ENCODE measurements at regions not wholly inside any gene's neighbourhood (a gene's known extent, or its start where the extent isn't known, plus 50 kb on each side); places are given as distances from the start of the nearest gene placed in this dataset.

- Mint-ChIP-seq H3K4me1 (no peaks in the 10 kb centered on the region), H3K36me3 (no peaks in the 10 kb centered on the region), H3K9me3 (peaks cover 0 to 6% (median 0%) of the 10 kb centered on the region in 6 donors), H3K27me3 (ENCODE audit: low read depth in 3 of 3) (peaks cover 0 to 4% (median 4%) of the 10 kb centered on the region in 3 donors), H3K4me3 (no peak overlapping the region), H3K27ac (no peak overlapping the region)
- no peak for DNase-seq
These were observed 455.1 kb upstream of the TLE4 start for GRCh38 chr9:79116709-79117108.

- no peak overlapping the region for H3K4me3 Mint-ChIP-seq
- H3K4me1 Mint-ChIP-seq = no peaks in the 10 kb centered on the region
- no peak for DNase-seq
- H3K9me3 Mint-ChIP-seq = peaks cover 0 to 2% (median 0%) of the 10 kb centered on the region in 6 donors
- no peaks in the 10 kb centered on the region for H3K36me3 Mint-ChIP-seq
- H3K27me3 Mint-ChIP-seq (ENCODE audit: low read depth in 3 of 3) = peaks cover 1 to 4% (median 2%) of the 10 kb centered on the region in 3 donors
- no peak overlapping the region for H3K27ac Mint-ChIP-seq
These were observed 451.2 kb upstream of the TLE4 start for GRCh38 chr9:79120533-79120932.

GRCh38 chr9:79120941-79121340 is 450.8 kb upstream of the TLE4 start:
- no peak for DNase-seq

GRCh38 chr9:79123415-79123814 is 448.4 kb upstream of the TLE4 start:
- no peak overlapping the region for H3K27ac Mint-ChIP-seq
- no peak overlapping the region for H3K4me3 Mint-ChIP-seq
- H3K9me3 Mint-ChIP-seq = no peaks in the 10 kb centered on the region
- peaks cover 1 to 4% (median 2%) of the 10 kb centered on the region in 3 donors for H3K27me3 Mint-ChIP-seq (ENCODE audit: low read depth in 3 of 3)
- H3K4me1 Mint-ChIP-seq = no peaks in the 10 kb centered on the region
- DNase-seq = no peak
- no peaks in the 10 kb centered on the region for H3K36me3 Mint-ChIP-seq

More at GRCh38 chr9:79120941-79121340, 450.8 kb upstream of the TLE4 start:
- Mint-ChIP-seq H3K27me3 (ENCODE audit: low read depth in 3 of 3) (peaks cover 1 to 4% (median 2%) of the 10 kb centered on the region in 3 donors), H3K27ac (no peak overlapping the region), H3K4me1 (no peaks in the 10 kb centered on the region), H3K9me3 (peaks cover 0 to 2% (median 0%) of the 10 kb centered on the region in 6 donors), H3K4me3 (no peak overlapping the region), H3K36me3 (no peaks in the 10 kb centered on the region)

GRCh38 chr9:79127661-79128060 is 444.1 kb upstream of the TLE4 start:
- Mint-ChIP-seq H3K4me3 (no peak overlapping the region), H3K36me3 (no peaks in the 10 kb centered on the region), H3K9me3 (no peaks in the 10 kb centered on the region), H3K27ac (no peak overlapping the region), H3K4me1 (no peaks in the 10 kb centered on the region), H3K27me3 (ENCODE audit: low read depth in 3 of 3) (peaks cover 0 to 4% (median 0%) of the 10 kb centered on the region in 3 donors)
- DNase-seq = no peak

- H3K27ac Mint-ChIP-seq = no peak overlapping the region
- no peaks in the 10 kb centered on the region for H3K4me1 Mint-ChIP-seq
- no peaks in the 10 kb centered on the region for H3K36me3 Mint-ChIP-seq
- peaks cover 0 to 2% (median 0%) of the 10 kb centered on the region in 6 donors for H3K9me3 Mint-ChIP-seq
- peaks cover 0 to 4% (median 3%) of the 10 kb centered on the region in 3 donors for H3K27me3 Mint-ChIP-seq (ENCODE audit: low read depth in 3 of 3)
- H3K4me3 Mint-ChIP-seq = no peak overlapping the region
- peak in 1 of 3 donors; percentile 4 for DNase-seq
These were observed 441.8 kb upstream of the TLE4 start for GRCh38 chr9:79129865-79130480.

- H3K4me3 Mint-ChIP-seq = no peak overlapping the region
- no peaks in the 10 kb centered on the region for H3K36me3 Mint-ChIP-seq
- no peaks in the 10 kb centered on the region for H3K4me1 Mint-ChIP-seq
- DNase-seq = no peak
- peaks cover 0 to 2% (median 0%) of the 10 kb centered on the region in 6 donors for H3K9me3 Mint-ChIP-seq
- peaks cover 0 to 3% (median 2%) of the 10 kb centered on the region in 3 donors for H3K27me3 Mint-ChIP-seq (ENCODE audit: low read depth in 3 of 3)
- no peak overlapping the region for H3K27ac Mint-ChIP-seq
These were observed 440.5 kb upstream of the TLE4 start for GRCh38 chr9:79131246-79131774.

GRCh38 chr9:79131824-79132377 is 439.9 kb upstream of the TLE4 start:
- H3K36me3 Mint-ChIP-seq = no peaks in the 10 kb centered on the region
- no peaks in the 10 kb centered on the region for H3K4me1 Mint-ChIP-seq
- peaks cover 0 to 3% (median 2%) of the 10 kb centered on the region in 3 donors for H3K27me3 Mint-ChIP-seq (ENCODE audit: low read depth in 3 of 3)
- peaks cover 0 to 2% (median 0%) of the 10 kb centered on the region in 6 donors for H3K9me3 Mint-ChIP-seq
- no peak overlapping the region for H3K27ac Mint-ChIP-seq
- H3K4me3 Mint-ChIP-seq = no peak overlapping the region
- no peak for DNase-seq

GRCh38 chr9:79134654-79135053 is 437.1 kb upstream of the TLE4 start:
- Mint-ChIP-seq H3K4me1 (no peaks in the 10 kb centered on the region), H3K36me3 (no peaks in the 10 kb centered on the region)

GRCh38 chr9:79135681-79136415 is 435.9 kb upstream of the TLE4 start:
- H3K36me3 Mint-ChIP-seq = no peaks in the 10 kb centered on the region
- H3K4me1 Mint-ChIP-seq = no peaks in the 10 kb centered on the region
- H3K27me3 Mint-ChIP-seq (ENCODE audit: low read depth in 3 of 3) = peaks cover 0 to 3% (median 2%) of the 10 kb centered on the region in 3 donors
- peaks cover 0 to 2% (median 0%) of the 10 kb centered on the region in 6 donors for H3K9me3 Mint-ChIP-seq
- DNase-seq = no peak
- no peak overlapping the region for H3K27ac Mint-ChIP-seq
- no peak overlapping the region for H3K4me3 Mint-ChIP-seq

More at GRCh38 chr9:79134654-79135053, 437.1 kb upstream of the TLE4 start:
- Mint-ChIP-seq H3K27ac (no peak overlapping the region), H3K27me3 (ENCODE audit: low read depth in 3 of 3) (peaks cover 0 to 3% (median 2%) of the 10 kb centered on the region in 3 donors), H3K9me3 (peaks cover 0 to 2% (median 0%) of the 10 kb centered on the region in 6 donors), H3K4me3 (no peak overlapping the region)
- DNase-seq = no peak

- no peak overlapping the region for H3K27ac Mint-ChIP-seq
- no peak for DNase-seq
- peaks cover 0 to 2% (median 0%) of the 10 kb centered on the region in 3 donors for H3K27me3 Mint-ChIP-seq (ENCODE audit: low read depth in 3 of 3)
- H3K4me1 Mint-ChIP-seq = no peaks in the 10 kb centered on the region
- no peaks in the 10 kb centered on the region for H3K9me3 Mint-ChIP-seq
- H3K36me3 Mint-ChIP-seq = no peaks in the 10 kb centered on the region
- H3K4me3 Mint-ChIP-seq = no peak overlapping the region
These were observed 431.0 kb upstream of the TLE4 start for GRCh38 chr9:79140751-79141150.

GRCh38 chr9:79143211-79143610 is 428.6 kb upstream of the TLE4 start:
- H3K4me1 Mint-ChIP-seq = no peaks in the 10 kb centered on the region
- H3K27me3 Mint-ChIP-seq (ENCODE audit: low read depth in 3 of 3) = peaks cover 0 to 2% (median 2%) of the 10 kb centered on the region in 3 donors
- no peaks in the 10 kb centered on the region for H3K36me3 Mint-ChIP-seq
- H3K4me3 Mint-ChIP-seq = no peak overlapping the region
- DNase-seq = no peak
- H3K9me3 Mint-ChIP-seq = peaks cover 0 to 3% (median 0%) of the 10 kb centered on the region in 6 donors
- no peak overlapping the region for H3K27ac Mint-ChIP-seq

- Mint-ChIP-seq H3K27ac (no peak overlapping the region), H3K4me3 (no peak overlapping the region), H3K4me1 (no peaks in the 10 kb centered on the region), H3K27me3 (ENCODE audit: low read depth in 3 of 3) (peaks cover 0 to 2% (median 2%) of the 10 kb centered on the region in 3 donors), H3K36me3 (no peaks in the 10 kb centered on the region), H3K9me3 (peaks cover 0 to 3% (median 0%) of the 10 kb centered on the region in 6 donors)
- no peak for DNase-seq
These were observed 426.3 kb upstream of the TLE4 start for GRCh38 chr9:79145442-79145841.

- no peaks in the 10 kb centered on the region for H3K4me1 Mint-ChIP-seq
- H3K36me3 Mint-ChIP-seq = no peaks in the 10 kb centered on the region
- H3K4me3 Mint-ChIP-seq = no peak overlapping the region
- no peak overlapping the region for H3K27ac Mint-ChIP-seq
- peaks cover 0 to 3% (median 0%) of the 10 kb centered on the region in 6 donors for H3K9me3 Mint-ChIP-seq
- DNase-seq = no peak
- H3K27me3 Mint-ChIP-seq (ENCODE audit: low read depth in 3 of 3) = peaks cover 0 to 5% (median 0%) of the 10 kb centered on the region in 3 donors
These were observed 422.2 kb upstream of the TLE4 start for GRCh38 chr9:79149585-79149984.
